NCI-H146 treated with DMSO at 0.1 percent for 48 hours (cell line): ENCODE measurements at regions not wholly inside any gene's neighbourhood (a gene's known extent, or its start where the extent isn't known, plus 50 kb on each side); places are given as distances from the start of the nearest gene placed in this dataset.
A peak's percentile ranks its signal among the peaks of the same experiment; 100 is the strongest.
"Not testable (repeated sequence)": the region's sequence is repeated elsewhere in the genome, so short reads cannot be mapped to it uniquely, and the experiment has no call there.

Experiments
- DNase-seq: peaks from one replicate; lab custom pipeline; 2025; ENCODE audit not compliant: unreplicated experiment; lab: John Stamatoyannopoulos, UW

- DNase-seq, result no peak
These were observed 329.3 kb downstream of the GPD2 start for GRCh38 chr2:156765450-156765849.

DNA sequence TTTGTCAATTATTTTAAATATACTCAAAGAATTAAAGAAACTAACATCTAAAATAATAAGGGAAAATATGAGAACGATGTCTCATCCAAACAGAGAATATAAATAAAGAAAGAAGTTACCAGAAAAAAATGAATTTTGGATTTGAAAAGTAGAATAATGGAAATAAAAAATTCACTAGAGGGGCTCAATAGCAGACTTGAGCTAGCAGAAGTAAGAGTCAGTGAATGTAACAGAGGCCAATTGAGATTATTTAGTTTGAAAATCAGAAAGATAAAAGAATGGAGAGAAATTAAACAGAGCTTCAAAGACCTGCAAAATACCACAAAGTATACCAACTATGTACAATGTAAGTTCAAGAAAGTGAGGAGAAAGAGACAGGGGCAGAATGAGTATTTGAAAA lies 333.6 kb downstream of the GPD2 start:
- no peak for DNase-seq

DNA sequence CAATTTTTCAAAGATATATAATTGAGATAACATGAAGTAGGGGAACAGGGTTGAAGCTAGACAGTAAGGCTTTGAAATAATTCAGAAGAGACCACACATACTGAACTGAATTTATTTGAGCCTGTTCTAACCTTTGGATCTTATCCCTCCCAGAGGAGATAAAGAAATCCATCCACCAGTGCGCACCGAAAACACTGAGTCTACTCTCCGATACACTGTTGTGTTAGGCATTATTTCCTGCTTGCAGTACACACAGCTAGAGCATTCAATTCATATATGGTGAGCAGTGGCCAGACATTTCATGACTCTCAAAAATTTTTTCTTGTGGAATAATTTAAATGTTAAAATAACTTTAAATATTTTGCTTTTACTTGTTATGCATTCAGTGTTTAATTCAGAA lies 342.7 kb downstream of the GPD2 start:
- DNase-seq, result no peak

DNA sequence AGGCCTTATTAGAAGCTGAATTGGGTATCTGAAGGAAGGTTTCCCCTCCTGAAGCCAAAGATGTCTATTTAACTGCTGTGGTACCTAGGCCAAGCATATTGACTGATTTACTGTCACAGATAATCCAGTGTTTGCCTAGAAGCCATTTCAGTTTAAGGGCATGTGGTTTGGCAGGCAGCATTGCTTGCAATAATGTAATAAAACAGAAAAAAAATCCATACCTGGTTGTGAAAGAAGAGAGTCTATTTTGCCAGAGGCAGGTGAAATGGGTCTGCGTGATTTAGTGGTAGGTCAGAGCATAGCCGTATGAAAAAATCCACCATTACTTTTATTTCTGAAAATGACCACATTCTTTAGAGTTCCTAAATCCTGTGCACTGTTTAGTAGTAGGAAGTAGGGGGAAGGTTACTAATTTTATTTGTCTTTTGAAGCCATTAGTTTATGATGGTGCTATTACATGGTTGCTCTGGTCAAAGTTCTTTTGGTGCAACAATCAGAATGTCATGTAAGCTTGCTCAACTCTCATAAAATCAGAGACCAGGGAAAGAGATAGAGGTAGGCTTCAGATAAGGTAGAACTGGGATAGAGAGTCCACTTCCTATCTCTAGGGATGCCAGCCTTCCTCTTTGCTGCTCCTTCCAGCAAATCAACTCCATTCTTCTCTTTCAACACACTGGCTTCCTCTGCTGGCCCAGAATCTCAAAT lies 343.4 kb downstream of the GPD2 start:
- no peak for DNase-seq

- DNase-seq, result not testable (repeated sequence)
These were observed 345.5 kb downstream of the GPD2 start for GRCh38 chr2:156781677-156782076.

GRCh38 chr2:156784020-156784701 lies 348.0 kb downstream of the GPD2 start:
- peak; percentile 11 for DNase-seq

- no peak for DNase-seq
These were observed 351.3 kb downstream of the GPD2 start for GRCh38 chr2:156787517-156787916.

DNA sequence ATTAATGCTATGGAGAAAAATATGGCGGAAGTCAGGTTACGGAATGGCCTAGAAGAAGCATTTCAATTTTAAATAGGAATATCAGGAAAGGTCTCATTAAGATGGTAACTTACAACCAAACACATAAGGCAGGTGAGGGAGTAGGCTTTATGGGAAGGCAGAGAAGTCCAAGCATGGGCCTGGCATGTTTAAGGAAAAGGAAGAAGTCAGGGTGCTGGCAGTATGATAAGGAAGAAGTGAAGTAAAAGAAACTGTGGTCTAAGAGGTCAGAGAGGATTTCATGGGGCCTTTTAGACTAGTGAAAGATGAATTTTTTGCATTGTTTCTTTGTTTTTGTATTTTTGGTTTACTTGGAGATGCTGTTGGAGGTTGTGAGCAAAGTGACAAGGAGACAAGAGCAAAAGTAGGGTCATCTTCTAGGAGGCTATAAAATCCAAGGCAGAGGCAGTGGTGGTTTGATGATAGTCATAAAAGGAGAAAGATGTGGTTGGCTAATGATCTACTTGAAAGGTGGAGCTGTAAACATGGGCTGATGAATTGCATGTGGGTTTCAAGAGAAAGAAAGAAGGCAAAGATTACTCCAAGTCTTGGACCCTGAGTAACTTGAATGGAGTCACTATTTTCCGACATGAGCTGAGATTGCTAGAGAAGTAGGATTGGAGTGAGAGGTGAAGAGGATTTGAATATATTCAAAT lies 354.3 kb downstream of the GPD2 start:
- DNase-seq, result no peak

- no peak for DNase-seq
These were observed 356.2 kb downstream of the GPD2 start for GRCh38 chr2:156792242-156792840.

GRCh38 chr2:156797832-156798231 lies 361.7 kb downstream of the GPD2 start:
- no peak for DNase-seq

DNA sequence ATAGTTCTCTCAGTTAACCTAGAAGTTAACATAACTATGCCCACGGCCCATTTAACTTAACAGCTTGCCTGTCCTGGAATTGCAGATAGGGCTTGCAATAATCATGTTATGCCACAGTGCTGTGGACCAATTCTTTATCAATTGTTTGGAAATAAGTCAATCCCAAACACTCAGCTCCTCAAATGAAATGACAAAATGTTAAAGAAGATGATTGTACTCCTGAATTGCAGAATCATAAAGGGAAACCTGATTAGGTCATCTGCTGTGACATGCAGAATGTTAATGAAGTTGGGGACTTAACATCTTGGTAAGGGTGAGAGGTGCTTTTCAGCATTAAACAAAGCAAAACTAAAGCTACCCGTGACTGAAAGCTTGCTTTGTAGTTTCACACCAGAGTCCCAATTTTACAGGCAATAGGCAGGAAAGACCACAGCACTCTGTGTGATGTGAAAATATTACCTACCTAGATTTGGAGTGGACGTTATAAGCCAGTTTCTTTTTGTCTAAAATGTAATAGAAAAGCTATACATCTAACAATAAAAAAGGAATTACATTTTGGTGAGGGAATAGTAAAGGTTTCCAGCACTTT lies 364.0 kb downstream of the GPD2 start:
- DNase-seq, result peak; percentile 22

- DNase-seq, result peak; percentile 72
These were observed 364.7 kb downstream of the GPD2 start for GRCh38 chr2:156800781-156801361.

GRCh38 chr2:156803243-156803642 lies 367.1 kb downstream of the GPD2 start:
- DNase-seq, result no peak

DNA sequence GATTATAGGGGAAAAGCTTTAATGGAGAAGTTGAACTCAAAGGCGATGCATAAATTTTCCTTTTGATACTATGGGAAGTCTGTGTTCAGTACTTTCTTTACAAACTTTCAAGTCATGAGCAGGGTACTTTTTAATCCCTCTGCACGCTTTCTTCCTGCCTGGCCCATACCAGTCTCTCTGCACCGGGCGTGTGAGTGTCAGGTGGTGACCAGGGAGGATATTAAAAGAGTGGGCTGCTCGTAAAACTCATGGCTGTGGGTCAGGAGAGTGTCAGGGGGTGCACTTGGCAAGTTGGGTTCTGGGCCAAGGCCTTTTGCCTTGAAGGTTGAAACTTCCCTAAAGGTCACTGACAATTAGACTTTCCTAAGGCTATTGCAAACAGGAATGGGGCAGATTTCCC lies 367.8 kb downstream of the GPD2 start:
- no peak for DNase-seq

- no peak for DNase-seq
These were observed 373.9 kb downstream of the GPD2 start for GRCh38 chr2:156810094-156810493.

- no peak for DNase-seq
These were observed 376.3 kb downstream of the GPD2 start for GRCh38 chr2:156812496-156812895.

GRCh38 chr2:156817430-156817829 lies 381.3 kb downstream of the GPD2 start:
- DNase-seq, result no peak

DNA sequence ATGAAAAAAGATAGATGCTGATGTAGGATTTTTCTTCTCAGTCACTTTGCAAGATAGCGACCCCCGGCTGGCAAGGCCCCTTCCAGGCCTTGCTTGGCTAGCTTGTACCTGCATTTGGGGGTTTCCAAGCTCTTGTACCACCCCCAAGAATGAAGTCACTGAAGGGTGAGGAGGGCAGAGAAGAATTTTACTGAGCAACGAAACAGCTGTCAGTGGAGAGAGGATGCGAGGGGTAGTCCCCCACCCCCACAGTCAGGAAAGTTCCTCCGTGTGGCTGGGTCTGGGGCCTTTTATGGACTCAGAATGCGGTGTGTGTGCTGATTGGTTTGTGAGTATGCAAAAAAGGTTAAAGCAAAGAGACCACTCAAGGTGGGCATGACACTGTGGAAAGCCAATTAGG lies 382.0 kb downstream of the GPD2 start:
- no peak for DNase-seq

GRCh38 chr2:156818944-156819343 lies 382.8 kb downstream of the GPD2 start:
- no peak for DNase-seq

DNA sequence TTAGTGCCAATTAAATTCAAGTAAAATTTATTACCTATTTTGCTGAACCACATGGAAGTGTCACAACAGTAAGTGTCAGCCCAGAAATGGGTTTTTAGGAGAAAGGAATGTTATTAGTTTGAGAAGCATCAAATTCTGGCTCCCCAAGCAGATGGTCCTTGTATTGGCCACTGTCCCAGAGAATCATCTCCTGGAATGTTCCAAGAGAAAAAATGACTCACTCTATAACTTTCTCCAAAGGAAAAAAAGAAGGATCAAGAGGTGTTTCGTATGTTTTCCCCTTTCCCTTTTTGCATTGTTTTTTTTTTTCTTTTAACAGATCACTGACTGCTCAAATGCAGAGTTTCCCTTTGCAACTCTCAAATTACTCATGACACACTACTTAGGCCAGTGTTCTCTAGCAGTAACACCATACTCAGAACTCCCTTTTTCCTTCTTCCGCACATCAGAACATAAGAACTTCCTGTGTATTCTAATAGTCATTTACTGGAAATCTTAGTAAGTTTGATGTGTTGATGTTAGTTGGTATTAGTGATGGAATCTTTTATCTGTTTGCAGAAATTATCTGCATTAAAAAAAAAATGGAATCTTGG lies 390.3 kb downstream of the GPD2 start:
- DNase-seq, result no peak

- no peak for DNase-seq
These were observed 398.3 kb downstream of the GPD2 start for GRCh38 chr2:156834431-156834830.
